Uterus (tissue), 2 donors: ENCODE measurements at regions not wholly inside any gene's neighbourhood (a gene's known extent, or its start where the extent isn't known, plus 50 kb on each side); places are given as distances from the start of the nearest gene placed in this dataset.

Experiments used
- CTCF ChIP-seq, 4 experiments: fragments of 200-600 bp in 2 of 4; fragments of 450-650 bp in 2 of 4; sonication (generic) in 2 of 4; IDR thresholded peaks; one replicate each; pipeline ENCODE4 v1.5.1; 2016 to 2019; ENCODE audit warnings: antibody characterized with exemption in 4 of 4, mild to moderate bottlenecking in 2 of 4, moderate library complexity in 1 of 4
- POLR2A ChIP-seq, 2 donors: fragments of 450-650 bp; IDR thresholded peaks; one replicate each; pipeline ENCODE4 v1.6.1; 2016; ENCODE audit warnings: antibody characterized with exemption in 2 of 2, mild to moderate bottlenecking in 1 of 2, moderate library complexity in 1 of 2

- TF ChIP-seq CTCF (IDR thresholded peaks at IDR 0.05) = no peak
- TF ChIP-seq POLR2A (IDR thresholded peaks at IDR 0.05) = no peak
Observed at GRCh38 chr2:39918886-39919285, 139.8 kb upstream of the THUMPD2 start.
